VCaP (cell line): ENCODE measurements at regions not wholly inside any gene's neighbourhood (a gene's known extent, or its start where the extent isn't known, plus 50 kb on each side); places are given as distances from the start of the nearest gene placed in this dataset.

Source experiments
- H3K27ac ChIP-seq: fragments of 450-650 bp; 2 replicates; pipeline ENCODE4 v1.5.1; 2017
- TF ChIP-seq, protein P1 (sequence below): fragments of 450-650 bp; conservative IDR thresholded peaks from 2 replicates; pipeline ENCODE4 v1.5.1; 2017; ENCODE audit warnings: mild to moderate bottlenecking, moderate library complexity

GRCh38 chr1:218592688-218593087, 247.6 kb downstream of the TGFB2 start:
- TF ChIP-seq, protein P1, sequence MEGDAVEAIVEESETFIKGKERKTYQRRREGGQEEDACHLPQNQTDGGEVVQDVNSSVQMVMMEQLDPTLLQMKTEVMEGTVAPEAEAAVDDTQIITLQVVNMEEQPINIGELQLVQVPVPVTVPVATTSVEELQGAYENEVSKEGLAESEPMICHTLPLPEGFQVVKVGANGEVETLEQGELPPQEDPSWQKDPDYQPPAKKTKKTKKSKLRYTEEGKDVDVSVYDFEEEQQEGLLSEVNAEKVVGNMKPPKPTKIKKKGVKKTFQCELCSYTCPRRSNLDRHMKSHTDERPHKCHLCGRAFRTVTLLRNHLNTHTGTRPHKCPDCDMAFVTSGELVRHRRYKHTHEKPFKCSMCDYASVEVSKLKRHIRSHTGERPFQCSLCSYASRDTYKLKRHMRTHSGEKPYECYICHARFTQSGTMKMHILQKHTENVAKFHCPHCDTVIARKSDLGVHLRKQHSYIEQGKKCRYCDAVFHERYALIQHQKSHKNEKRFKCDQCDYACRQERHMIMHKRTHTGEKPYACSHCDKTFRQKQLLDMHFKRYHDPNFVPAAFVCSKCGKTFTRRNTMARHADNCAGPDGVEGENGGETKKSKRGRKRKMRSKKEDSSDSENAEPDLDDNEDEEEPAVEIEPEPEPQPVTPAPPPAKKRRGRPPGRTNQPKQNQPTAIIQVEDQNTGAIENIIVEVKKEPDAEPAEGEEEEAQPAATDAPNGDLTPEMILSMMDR, result no peak
- no peak overlapping the region for H3K27ac ChIP-seq

GRCh38 chr1:218600968-218601367, 255.8 kb downstream of the TGFB2 start:
- TF ChIP-seq, protein P1, result no peak
- no peak overlapping the region for H3K27ac ChIP-seq

DNA sequence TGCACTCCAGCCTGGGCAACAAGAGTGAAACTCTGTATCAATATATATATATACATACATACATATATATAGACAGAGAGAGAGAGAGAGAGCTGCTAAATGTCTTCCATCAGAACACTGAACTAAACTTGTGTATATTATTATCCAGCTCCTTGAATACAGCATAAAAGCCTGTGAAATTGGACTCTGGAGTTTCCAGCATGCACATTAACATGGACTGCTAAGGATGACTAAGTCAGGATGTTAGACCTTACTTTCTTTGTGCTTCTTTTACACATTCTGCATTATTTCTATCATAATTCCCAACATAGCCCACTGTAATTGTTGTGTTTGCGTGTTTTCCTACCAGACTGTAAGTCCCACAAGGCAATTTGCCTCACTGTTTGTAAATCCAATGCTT, 259.1 kb downstream of the TGFB2 start:
- TF ChIP-seq, protein P1, result no peak
- H3K27ac ChIP-seq, result no peak overlapping the region

- H3K27ac ChIP-seq, result no peak overlapping the region
- TF ChIP-seq, protein P1, result no peak
Measured at GRCh38 chr1:218611916-218612585, 266.9 kb downstream of the TGFB2 start.

DNA sequence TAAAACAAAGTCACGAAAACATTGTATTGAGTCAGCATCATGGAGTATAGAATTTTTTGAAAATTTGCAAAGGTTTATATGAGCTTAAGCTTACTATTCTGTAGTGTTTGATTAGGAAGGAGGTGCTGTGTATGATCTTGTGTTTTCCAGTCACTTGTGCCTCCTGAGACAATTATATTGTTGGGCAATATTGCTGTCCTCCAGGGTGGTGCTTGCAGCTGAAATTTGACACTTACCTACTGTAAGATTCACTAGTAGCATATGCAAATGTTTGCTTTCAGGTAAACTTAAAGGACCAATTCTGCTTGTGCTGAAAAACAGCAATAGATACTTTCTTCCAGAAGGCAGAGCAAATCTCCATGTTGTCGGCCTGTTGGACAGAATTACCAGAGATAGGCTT, 268.0 kb downstream of the TGFB2 start:
- TF ChIP-seq, protein P1, result no peak
- no peak overlapping the region for H3K27ac ChIP-seq

GRCh38 chr1:218614031-218614430, 268.9 kb downstream of the TGFB2 start:
- TF ChIP-seq, protein P1, result no peak
- H3K27ac ChIP-seq, result no peak overlapping the region

GRCh38 chr1:218616681-218617080, 271.5 kb downstream of the TGFB2 start:
- TF ChIP-seq, protein P1, result no peak
- no peak overlapping the region for H3K27ac ChIP-seq
